ENCODE measurements at regions not wholly inside any gene's neighbourhood (a gene's known extent, or its start where the extent isn't known, plus 50 kb on each side); places are given as distances from the start of the nearest gene placed in this dataset.

GRCh38 chr4:171573181-171573580, 240.0 kb upstream of the GALNTL6 start:
- Histone ChIP-seq H3K36me3 (ENCODE audit: control insufficient read depth, insufficient read depth, low read length) (no peaks in the 10 kb centered on the region), H3K27me3 (ENCODE audit: control insufficient read depth, insufficient read depth, low read length) (no peaks in the 10 kb centered on the region), H3K9me3 (ENCODE audit: control insufficient read depth, insufficient read depth, low read length) (no peaks in the 10 kb centered on the region), H3K27ac (ENCODE audit: low read length) (no peak overlapping the region), H3K4me1 (ENCODE audit: control insufficient read depth, insufficient read depth, low read length) (no peaks in the 10 kb centered on the region), H3K4me3 (ENCODE audit: low read length) (no peak overlapping the region)
- WGBS (ENCODE audit: insufficient coverage) = 97% methylated on average over 2 of the region's 2 CpGs
- no peak overlapping the region for H3K4me3 Mint-ChIP-seq
- H3K4me1 Mint-ChIP-seq = no peaks in the 10 kb centered on the region
- DNase-seq = no peak
- no peak overlapping the region for H3K27ac Mint-ChIP-seq
- no peaks in the 10 kb centered on the region for H3K27me3 Mint-ChIP-seq (ENCODE audit: low read depth in 2 of 2)
- intact Hi-C loops (cut with micrococcal nuclease) = no loop called here
- H3K9me3 Mint-ChIP-seq = peaks cover 7 to 9% of the 10 kb centered on the region in 2 donors
- no peak for ATAC-seq
- TF ChIP-seq CTCF (IDR thresholded peaks at IDR 0.05) = no peak
- H3K36me3 Mint-ChIP-seq = no peaks in the 10 kb centered on the region

DNA sequence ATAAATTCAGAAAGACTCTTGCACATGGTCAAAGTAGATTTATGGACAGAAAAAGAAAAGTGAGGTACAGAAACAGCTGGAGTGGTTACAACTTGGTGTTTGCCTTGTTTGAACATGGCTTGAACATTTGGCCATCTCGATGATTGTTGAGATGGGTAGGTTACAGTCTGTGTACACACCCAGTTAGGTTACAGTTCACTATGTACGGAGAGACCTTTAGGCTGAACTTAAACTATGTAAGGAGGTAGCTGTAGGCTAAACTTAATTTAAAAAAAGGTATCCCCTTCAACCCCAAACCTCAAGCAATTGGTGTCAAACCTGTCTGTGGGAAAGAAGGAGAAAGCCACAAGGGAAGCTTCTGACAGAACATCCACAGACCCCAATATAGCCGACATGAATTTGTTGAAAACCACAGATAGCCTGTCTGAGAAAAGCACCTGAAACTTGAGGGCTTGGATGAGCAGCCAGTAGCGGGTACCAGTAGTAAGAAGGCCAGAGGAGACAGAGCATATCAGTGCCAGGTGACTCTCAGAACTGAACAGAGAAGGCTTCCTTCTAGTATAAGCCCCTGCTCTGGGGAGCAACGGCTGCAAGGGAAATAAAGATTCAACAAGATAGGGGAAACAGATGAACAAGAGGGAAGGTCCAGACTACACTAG, 247.9 kb upstream of the GALNTL6 start:
- TF ChIP-seq CTCF (IDR thresholded peaks at IDR 0.05) = no peak
- intact Hi-C loops (cut with micrococcal nuclease) = no loop called here
- H3K9me3 ChIP-seq (ENCODE audit: control insufficient read depth, insufficient read depth, low read length) = no peaks in the 10 kb centered on the region

DNA sequence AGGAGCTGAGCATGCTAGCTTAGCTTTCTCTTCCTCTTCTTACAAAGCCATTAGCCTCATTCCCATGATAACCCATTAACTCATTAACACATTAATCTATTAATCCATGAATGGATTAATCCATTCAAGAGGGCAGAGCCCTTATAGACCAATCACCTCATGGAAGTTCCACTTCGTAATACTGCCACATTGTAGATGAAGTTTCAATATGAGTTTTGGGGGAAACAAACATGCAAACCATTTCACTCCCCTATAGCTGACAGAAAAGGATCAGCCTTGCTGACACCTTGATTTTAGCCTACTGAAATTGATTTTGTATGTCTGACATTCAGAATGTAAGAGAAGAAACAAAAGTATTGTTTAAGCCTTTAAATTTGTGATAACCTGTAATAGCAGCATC, 251.8 kb upstream of the GALNTL6 start:
- no peaks in the 10 kb centered on the region for H3K36me3 Mint-ChIP-seq
- H3K4me3 ChIP-seq (ENCODE audit: low read length) = no peak overlapping the region
- H3K9me3 Mint-ChIP-seq = peaks cover 6 to 12% of the 10 kb centered on the region in 2 donors
- intact Hi-C loops (cut with micrococcal nuclease) = no loop called here
- H3K27ac Mint-ChIP-seq = no peak overlapping the region
- H3K27me3 ChIP-seq (ENCODE audit: control insufficient read depth, insufficient read depth, low read length) = no peaks in the 10 kb centered on the region
- ATAC-seq = no peak
- DNase-seq = no peak
- H3K4me1 ChIP-seq (ENCODE audit: control insufficient read depth, insufficient read depth, low read length) = no peaks in the 10 kb centered on the region
- no peak for TF ChIP-seq CTCF (IDR thresholded peaks at IDR 0.05)
- peaks cover 4% of the 10 kb centered on the region for H3K9me3 ChIP-seq (ENCODE audit: control insufficient read depth, insufficient read depth, low read length)
- H3K4me1 Mint-ChIP-seq = no peaks in the 10 kb centered on the region
- H3K4me3 Mint-ChIP-seq = no peak overlapping the region
- no peaks in the 10 kb centered on the region for H3K27me3 Mint-ChIP-seq (ENCODE audit: low read depth in 2 of 2)
- H3K27ac ChIP-seq (ENCODE audit: low read length) = no peak overlapping the region
- no peaks in the 10 kb centered on the region for H3K36me3 ChIP-seq (ENCODE audit: control insufficient read depth, insufficient read depth, low read length)
- WGBS (ENCODE audit: insufficient coverage) = no CpG with 5 or more reads among the region's 1 CpG

More for the DNA sequence above, 247.9 kb upstream of the GALNTL6 start:
- Histone ChIP-seq H3K4me1 (ENCODE audit: control insufficient read depth, insufficient read depth, low read length) (no peaks in the 10 kb centered on the region), H3K4me3 (ENCODE audit: low read length) (no peak overlapping the region), H3K27ac (ENCODE audit: low read length) (no peak overlapping the region), H3K36me3 (ENCODE audit: control insufficient read depth, insufficient read depth, low read length) (no peaks in the 10 kb centered on the region), H3K27me3 (ENCODE audit: control insufficient read depth, insufficient read depth, low read length) (no peaks in the 10 kb centered on the region)
- DNase-seq (no peak), ATAC-seq (no peak)
- no peaks in the 10 kb centered on the region for H3K36me3 Mint-ChIP-seq
- WGBS (ENCODE audit: insufficient coverage) = 34% methylated on average over 5 of the region's 5 CpGs
- no peaks in the 10 kb centered on the region for H3K27me3 Mint-ChIP-seq (ENCODE audit: low read depth in 2 of 2)
- no peak overlapping the region for H3K4me3 Mint-ChIP-seq
- H3K4me1 Mint-ChIP-seq = no peaks in the 10 kb centered on the region
- H3K27ac Mint-ChIP-seq = no peak overlapping the region
- peaks cover 4 to 6% of the 10 kb centered on the region in 2 donors for H3K9me3 Mint-ChIP-seq

GRCh38 chr4:171553961-171554360, 259.2 kb upstream of the GALNTL6 start:
- 91% methylated on average over 5 of the region's 5 CpGs for WGBS (ENCODE audit: insufficient coverage)
- TF ChIP-seq CTCF (IDR thresholded peaks at IDR 0.05) = no peak
- ATAC-seq = no peak
- H3K4me1 Mint-ChIP-seq = no peaks in the 10 kb centered on the region
- DNase-seq = no peak
- Histone ChIP-seq H3K27ac (ENCODE audit: low read length) (no peak overlapping the region), H3K4me1 (ENCODE audit: control insufficient read depth, insufficient read depth, low read length) (no peaks in the 10 kb centered on the region), H3K4me3 (ENCODE audit: low read length) (no peak overlapping the region), H3K9me3 (ENCODE audit: control insufficient read depth, insufficient read depth, low read length) (peaks cover 4% of the 10 kb centered on the region), H3K27me3 (ENCODE audit: control insufficient read depth, insufficient read depth, low read length) (no peaks in the 10 kb centered on the region), H3K36me3 (ENCODE audit: control insufficient read depth, insufficient read depth, low read length) (no peaks in the 10 kb centered on the region)
- H3K27ac Mint-ChIP-seq = no peak overlapping the region
- no peaks in the 10 kb centered on the region for H3K36me3 Mint-ChIP-seq
- intact Hi-C loops (cut with micrococcal nuclease) = no loop called here
- H3K4me3 Mint-ChIP-seq = no peak overlapping the region
- no peaks in the 10 kb centered on the region for H3K27me3 Mint-ChIP-seq (ENCODE audit: low read depth in 2 of 2)
- peaks cover 11 to 13% of the 10 kb centered on the region in 2 donors for H3K9me3 Mint-ChIP-seq
